ENCODE measurements at regions not wholly inside any gene's neighbourhood (a gene's known extent, or its start where the extent isn't known, plus 50 kb on each side); places are given as distances from the start of the nearest gene placed in this dataset.
A peak's percentile ranks its signal among the peaks of the same experiment; 100 is the strongest.
"Not testable (repeated sequence)": the region's sequence is repeated elsewhere in the genome, so short reads cannot be mapped to it uniquely, and the experiment has no call there.

DNA sequence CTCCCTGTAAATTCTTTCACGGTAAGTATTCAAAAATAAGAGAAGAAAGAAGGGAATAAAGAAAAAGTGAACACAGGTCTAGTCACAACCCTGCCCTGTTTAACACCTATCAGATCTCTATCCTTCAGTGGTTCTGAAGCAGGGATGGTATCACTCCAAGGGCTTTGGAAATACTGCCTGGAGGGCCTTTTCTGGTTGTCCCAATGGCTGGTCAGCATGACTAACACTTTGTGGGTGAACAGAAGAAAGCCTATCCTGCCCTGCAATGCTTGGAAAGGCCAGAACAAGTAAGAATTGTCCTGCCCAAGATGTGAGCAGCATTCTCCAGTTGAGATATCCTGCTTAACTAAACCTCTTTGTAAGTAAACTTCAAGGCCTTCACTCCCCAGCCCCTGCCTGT, 124.9 kb downstream of the TMEM167A start:
- DNase-seq, result no peak

GRCh38 chr5:82944267-82944666, 132.9 kb downstream of the TMEM167A start:
- DNase-seq, result not testable (repeated sequence)

- no peak for DNase-seq
Observed at GRCh38 chr5:82942083-82942881, 134.9 kb downstream of the TMEM167A start.

- DNase-seq, result no peak
Observed at GRCh38 chr5:82938901-82939725, 138.1 kb downstream of the TMEM167A start.

DNA sequence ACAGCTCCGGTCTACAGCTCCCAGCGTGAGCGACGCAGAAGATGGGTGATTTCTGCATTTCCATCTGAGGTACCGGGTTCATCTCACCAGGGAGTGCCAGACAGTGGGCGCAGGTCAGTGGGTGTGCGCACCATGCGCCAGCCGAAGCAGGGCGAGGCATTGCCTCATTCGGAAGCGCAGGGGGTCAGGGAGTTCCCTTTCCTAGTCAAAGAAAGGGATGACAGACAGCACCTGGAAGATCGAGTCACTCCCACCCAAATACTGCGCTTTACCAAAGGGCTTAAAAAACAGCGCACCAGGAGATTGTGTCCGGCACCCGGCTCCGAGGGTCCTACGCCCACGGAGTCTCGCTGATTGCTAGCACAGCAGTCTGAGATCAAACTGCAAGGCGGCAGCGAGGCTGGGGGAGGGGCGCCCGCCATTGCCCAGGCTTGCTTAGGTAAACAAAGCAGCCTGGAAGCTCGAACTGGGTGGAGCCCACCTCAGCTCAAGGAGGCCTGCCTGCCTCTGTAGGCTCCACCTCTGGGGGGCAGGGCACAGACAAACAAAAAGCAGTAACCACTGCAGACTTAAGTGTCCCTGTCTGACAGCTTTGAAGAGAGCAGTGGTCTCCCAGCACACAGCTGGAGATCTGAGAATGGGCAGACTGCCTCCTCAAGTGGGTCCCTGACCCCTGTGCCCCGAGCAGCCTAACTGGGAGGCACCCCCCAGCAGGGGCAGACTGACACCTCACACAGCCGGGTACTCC, 144.5 kb downstream of the TMEM167A start:
- not testable (repeated sequence) for DNase-seq

DNA sequence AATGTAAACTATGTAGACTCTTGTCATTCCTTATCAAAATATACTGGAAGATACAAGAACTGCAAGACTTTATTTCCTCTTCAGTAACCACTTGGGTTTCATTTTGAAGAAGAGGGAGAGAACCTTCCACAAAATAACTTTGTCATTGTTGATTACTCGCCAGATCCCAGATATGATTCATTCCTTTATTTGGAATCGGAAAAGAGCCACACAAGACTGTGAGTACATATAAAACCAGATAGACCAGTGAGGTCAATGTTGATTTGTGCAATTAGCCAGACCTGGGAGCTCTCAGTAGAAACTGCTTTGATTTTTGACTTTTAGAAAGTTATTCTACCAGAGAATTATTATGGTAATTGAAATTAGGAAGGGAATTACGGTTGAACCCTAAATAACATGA, 146.1 kb downstream of the TMEM167A start:
- DNase-seq, result no peak

DNA sequence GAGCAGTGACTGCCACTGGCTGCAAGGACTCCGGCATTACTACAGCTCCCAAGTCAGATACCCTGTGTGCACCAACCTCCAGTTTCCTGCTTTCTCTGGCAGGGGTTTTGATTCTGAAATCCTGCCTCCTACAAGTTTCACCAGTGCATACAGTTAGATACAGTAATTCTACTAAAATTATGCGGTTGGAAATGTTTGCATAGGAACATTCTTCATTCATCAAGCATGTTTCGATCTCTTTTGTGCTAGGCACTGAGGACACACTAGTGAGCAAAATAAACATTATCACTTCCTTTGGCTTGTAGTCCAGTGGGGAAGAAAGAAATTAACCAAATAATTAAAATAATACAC, 152.2 kb downstream of the TMEM167A start:
- peak; percentile 11 for DNase-seq

- no peak for DNase-seq
Observed at GRCh38 chr5:82924226-82925060, 152.8 kb downstream of the TMEM167A start.

GRCh38 chr5:82922086-82922734, 155.0 kb downstream of the TMEM167A start:
- DNase-seq, result peak; percentile 85

DNA sequence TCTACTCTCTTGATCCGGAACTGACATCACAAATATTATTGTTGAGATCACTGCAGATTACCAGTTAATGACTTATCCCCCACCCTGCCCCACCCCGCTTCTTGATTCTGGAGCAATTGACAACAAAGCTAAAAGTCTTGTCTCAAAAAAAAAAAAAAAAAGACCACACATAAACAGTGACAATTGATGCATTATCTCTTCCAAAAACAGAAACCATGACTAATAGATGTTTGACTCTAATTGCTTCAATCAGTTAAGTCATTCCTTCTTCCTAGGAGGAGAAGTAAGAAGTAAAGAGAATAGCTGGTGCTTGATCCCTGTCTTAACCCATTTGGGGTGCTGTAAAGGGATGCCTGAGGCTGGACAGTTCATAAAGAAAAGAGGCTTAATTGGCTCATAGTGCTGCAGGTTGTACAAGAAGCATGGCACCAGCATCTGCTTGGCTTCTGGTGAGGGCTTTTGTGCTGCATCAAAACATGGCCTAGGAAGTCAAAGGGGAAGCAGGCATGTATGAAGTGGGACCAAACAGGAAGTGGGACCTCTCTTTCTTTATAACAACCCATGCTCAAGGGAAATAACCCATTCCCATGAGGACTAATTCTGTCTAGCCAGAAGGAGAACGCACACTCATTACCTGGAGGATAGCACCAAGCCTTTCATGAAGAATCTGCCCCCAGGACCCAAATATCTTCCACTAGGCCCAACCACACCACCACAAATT, 158.7 kb downstream of the TMEM167A start:
- no peak for DNase-seq

DNA sequence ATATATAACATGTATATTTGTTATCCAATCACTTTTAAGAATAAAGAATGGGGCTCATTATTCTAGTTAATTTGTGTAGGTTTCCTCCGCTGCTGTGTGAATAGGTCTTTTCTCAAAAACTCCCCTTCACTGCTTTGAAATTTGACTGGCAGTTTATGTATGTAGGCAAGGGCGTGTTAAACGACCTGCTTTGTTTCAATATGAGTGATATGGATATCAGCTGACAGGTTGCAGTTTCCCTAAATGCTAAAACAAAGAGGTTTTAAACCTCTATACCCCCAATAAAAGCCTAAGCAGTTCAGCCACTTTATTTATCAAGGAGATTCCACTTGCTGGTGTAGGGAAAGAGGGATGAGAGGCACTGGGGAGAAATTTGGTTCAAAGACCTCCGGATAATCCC, 159.6 kb downstream of the TMEM167A start:
- no peak for DNase-seq

DNA sequence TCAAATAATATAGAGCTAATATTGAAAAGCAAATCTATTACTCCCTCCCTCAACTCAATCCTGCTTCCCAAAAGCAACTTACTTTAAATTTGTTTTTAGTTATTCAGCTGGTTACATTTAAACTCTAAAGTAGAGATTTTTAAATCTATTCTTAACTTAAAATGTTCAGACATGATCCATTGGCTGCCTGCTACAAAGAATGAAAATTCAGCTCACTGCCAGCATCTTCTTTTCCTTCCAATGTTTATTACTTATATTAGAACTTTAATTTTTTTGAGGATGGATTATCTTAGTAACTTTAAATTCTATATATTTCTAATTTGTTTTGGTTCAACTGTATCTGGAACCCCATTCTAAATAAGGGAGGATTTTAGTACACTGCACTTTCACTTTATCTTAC, 163.2 kb downstream of the TMEM167A start:
- no peak for DNase-seq

DNA sequence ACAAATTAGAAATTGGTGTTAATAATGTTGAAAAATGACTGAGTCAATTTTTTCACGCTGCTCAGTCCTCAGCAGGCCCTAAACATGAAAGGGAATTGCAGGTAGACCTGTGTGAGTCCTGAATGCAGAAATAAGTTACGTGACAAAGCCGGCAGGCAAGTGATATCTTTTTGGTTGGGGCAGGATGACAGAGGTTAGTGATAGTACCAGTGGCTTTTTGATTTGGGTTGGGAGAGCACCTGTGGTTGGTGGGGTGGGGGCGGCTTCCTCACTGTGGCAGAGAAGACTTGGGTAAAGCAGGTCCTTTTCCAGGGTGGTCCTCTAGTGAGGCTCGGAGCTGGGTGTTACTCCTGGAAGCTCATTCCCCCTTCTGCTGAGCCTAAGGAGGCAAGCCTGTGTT, 164.7 kb downstream of the TMEM167A start:
- DNase-seq, result no peak

GRCh38 chr5:82911910-82912309, 165.3 kb downstream of the TMEM167A start:
- DNase-seq, result peak; percentile 65

DNA sequence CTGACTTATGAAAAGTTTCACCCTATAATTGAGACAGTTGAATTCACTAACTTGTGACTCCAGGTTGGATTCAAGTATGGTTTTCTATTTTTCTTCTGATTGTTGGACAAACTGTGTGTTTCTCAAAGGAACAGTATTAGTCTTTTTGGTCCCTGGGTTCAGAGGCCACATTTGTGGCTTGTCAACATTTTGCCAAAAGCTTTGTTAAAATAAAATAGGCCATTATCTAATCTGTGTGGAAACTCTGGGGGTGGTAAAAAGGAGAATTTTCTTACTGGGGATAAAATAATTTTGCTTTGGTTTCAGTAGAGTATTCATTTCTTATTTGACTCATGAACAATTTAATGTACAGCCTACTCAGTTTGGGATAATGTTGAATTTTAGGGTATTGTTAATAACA, 166.3 kb downstream of the TMEM167A start:
- DNase-seq, result no peak

DNA sequence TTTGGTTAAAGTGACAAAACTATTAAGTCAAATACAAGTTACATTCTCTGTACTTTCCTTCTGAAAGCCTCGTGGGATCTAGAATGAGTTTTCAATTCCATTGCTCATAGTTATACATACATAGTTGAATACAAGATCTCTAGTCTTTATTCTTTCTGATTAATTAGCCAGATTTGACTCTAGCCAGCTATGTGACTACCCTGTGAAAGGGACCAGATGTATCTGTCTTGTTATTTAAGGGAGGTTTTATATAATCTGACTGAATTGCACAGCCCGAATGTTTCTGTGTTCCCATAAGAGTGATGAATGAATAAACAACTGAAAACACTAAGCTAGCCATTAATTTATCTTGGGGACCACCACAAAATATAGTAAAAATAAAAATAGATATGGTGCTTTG, 166.7 kb downstream of the TMEM167A start:
- DNase-seq, result no peak

DNA sequence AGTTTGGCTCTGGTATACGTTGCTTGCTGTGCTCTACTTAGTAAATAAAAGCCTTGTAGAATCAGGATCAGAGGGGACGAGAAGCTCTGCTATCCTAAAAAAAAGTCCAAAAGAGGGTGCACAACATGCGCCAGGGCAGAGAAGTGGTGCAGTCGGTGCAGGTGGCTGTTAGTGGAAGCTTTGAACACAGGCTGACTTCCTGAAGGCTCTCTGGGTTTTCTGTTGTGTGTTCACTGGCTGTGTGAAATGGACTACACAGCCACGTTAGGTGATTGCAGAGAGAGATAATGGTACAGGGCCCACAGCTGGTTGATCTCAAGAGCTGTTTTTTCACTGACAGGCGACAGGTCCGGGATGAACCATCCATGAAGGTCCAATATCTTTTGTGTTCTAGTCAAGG, 167.4 kb downstream of the TMEM167A start:
- DNase-seq, result no peak

DNA sequence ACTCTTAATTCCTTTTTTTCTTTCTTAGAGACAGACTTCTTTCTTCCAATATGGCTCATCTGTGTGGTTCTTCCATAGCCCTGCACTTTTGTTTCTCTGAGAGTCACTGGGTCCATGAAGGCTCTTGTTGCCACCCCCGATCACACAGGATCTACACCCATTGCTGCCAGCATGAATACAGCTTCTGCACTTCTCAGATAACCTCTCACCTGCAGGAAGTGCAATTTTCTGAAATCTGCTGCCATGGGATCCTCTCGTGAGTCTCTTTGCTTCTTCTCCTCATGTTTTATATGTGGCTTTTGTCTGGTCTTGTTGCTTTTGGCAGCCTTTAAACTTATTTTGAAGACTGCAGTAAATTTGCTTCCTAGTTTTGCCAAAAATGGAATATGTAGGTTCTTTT, 171.2 kb downstream of the TMEM167A start:
- no peak for DNase-seq

DNA sequence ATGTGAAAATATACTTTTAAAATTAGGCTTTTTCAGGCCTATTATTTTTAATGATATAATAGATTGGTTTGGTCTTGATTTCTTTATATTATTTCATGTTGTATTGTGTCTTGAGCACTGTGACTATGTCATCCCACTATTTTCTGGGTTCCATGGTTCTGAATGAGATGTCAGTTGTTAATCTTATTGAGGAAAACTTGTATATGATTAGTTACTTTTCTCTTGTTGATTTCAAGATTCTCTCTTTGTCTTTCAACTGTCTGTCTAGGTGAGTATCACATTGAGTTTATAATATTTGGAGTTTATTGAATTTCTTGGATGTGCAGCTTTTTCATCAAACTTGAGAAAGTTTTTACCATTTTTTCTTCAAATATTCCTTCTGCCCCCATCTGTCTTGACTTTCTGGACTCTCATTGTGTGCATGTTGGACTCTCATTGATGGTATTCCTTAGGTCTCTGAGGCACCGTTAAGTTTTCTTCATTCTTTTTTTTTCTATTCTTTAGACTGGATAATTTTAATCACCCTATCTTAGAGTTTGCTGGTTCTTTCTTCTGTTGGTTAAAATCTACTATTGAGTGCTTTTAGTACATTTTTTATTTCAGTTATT, 175.8 kb downstream of the TMEM167A start:
- no peak for DNase-seq

GRCh38 chr5:82894716-82895115, 182.5 kb downstream of the TMEM167A start:
- peak; percentile 22 for DNase-seq

DNA sequence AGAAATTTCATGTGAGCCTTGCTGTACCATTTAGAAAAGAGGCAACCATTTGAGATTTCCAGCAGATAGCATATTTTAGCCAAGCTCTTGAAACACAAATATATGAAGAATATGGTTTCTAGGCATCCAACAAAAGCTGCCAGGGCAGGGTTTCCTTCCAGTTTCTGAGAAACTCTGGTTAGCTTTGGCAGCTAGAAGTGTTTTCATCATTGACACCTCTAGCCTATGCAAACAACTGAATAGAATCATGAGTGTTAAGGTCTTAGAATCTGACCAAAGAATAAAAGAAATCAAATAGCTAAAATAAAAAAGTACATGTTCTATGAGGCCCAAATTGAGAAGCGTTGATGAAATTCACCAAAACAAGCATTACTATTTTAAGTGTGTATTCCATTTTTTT, 188.1 kb downstream of the TMEM167A start:
- no peak for DNase-seq

Data from NCI-H69 (cell line).